Fibroblast of skin of right biceps (primary cell): ENCODE measurements at regions not wholly inside any gene's neighbourhood (a gene's known extent, or its start where the extent isn't known, plus 50 kb on each side); places are given as distances from the start of the nearest gene placed in this dataset.

Source experiments
- DNase-seq: peaks from one replicate; pipeline ENCODE4 v3.0.0-alpha.2; 2013

DNA sequence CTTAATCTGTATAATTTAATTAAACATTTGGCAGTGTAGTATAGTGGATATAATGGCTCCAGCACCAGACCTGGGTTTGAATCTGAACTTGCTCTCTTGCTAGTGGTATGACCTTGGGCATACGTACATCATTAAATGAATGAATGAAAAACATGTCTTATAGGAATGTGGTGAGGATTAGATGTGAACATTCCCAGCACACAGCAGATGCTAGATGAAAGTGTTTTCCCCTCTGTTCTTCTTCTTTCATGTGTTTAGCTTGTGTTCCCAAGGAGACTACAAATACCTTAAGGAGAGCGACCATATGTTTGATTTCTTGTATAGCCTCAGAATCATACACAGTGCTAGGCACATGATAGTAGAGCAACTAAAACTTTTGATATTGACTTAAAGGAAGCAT is 56.5 kb downstream of the CT47B1 start:
- no peak for DNase-seq

DNA sequence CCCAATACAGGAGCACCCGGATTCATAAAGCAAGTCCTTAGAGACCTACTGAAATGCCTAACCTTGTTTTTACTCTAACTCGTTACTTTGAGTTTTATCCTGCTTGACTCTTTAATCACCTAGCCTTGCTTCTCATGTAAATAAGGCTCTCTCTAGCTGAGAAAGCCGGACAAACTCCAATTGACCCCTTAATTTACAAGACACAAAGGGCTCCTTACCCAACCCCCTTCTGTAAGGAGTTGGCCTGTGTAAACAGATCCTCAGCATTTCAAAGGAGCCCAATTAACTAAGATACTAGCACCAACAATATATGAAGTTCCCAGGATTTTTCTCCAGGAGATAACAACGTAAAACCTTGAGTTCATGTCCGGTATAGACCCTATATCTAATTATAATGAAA is 61.7 kb downstream of the CT47B1 start:
- DNase-seq, result no peak

GRCh38 chrX:120801426-120801825 is 74.2 kb downstream of the CT47B1 start:
- DNase-seq, result no peak

DNA sequence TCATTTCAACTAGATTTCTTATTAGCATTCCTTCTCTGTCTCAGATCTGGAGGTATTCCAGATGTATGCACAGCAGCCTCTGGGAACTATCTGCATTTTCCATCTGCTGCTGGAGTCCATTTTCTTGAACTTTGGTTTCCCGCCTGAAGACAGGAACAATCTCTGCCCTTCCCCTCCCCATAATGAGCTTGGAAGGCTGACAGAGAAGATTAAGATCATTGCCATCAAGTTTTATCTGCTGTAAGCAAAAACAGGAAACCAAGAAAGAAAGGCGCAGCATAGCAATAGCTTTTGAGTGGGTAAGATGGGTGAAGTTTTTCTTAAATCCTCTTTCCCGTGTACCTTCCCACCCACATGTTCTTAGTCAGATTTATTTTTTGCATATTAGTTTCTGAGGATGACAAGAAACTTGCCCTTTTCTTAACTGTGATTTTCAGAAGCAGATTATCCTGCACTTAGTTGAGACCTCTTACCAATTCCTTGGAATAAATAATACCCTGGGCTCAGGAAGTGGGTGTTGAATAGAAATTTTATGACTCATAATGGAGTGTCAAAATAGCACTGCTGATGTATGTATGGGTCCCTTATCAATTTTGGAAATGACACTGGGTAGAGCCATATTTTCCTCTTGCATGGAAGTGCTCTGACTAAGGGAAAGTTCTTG is 78.3 kb downstream of the CT47B1 start:
- peak; percentile 28 for DNase-seq

- peak; percentile 52 for DNase-seq
Measured at GRCh38 chrX:120795301-120795700, 80.4 kb downstream of the CT47B1 start.

DNA sequence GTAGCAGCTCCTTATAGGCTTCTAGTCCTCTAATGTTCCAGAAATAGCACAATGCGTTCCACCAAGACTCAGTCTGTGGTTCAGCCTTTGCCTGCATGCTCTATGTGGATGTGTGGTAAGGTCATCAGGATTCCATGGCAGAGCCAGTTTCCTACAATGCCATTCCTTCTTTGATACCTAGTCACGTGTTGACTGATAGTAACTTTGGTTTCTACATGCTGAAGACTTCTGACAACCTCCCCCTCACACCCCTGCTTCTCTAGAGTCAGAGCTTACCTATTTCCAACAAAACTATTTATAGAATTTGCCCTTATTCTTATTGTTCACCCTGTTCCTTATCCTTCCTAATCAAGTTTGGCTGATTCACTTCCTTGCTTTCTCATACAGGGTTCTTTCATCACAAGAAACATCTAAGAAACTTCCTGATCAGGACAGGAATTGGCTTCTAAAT is 81.1 kb downstream of the CT47B1 start:
- peak; percentile 44 for DNase-seq

DNA sequence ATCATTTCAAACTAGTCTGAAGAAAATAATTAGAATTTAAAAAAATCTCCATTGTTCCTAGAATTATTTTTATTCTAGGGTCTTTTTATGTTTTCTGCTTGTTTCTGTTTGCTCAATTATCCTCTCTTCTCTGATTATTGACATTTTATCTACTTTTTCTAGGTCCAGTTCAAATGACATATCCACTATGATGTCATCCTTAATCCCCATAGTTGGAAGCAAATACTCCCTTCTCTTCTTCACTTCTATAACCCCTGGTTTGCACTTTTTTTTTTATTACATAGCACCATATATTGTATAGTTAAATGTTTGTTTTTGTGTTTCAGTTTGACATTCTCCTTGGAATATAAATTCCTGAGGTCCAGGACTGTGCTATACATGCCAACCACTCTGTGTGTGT is 82.6 kb downstream of the CT47B1 start:
- no peak for DNase-seq

GRCh38 chrX:120791013-120791643 is 84.5 kb downstream of the CT47B1 start:
- DNase-seq, result peak; percentile 63

DNA sequence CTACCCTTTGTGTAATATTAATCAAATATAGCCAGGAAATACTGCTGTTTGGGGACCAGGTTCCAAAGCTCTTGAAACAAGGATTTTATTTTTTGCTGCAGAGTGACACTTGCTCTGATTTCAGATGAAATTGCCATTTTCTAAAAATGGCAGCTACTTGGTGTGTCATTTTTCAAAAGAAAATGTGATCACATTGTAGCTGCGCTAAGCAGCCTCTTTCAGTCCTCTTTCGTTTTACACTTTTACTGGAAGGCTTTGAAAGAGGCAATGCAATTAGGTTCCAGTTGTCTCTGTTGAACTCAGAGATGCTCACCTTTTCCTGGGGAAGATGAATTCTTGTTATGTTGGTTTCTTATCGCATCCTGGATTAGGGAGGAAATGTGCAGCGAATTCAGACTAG is 85.1 kb downstream of the CT47B1 start:
- no peak for DNase-seq

- DNase-seq, result peak; percentile 61
Measured at GRCh38 chrX:120790118-120790517, 85.5 kb downstream of the CT47B1 start.

- peak; percentile 70 for DNase-seq
Measured at GRCh38 chrX:120781403-120781802, 94.3 kb downstream of the CT47B1 start.

GRCh38 chrX:120775959-120776358 is 99.7 kb downstream of the CT47B1 start:
- no peak for DNase-seq

DNA sequence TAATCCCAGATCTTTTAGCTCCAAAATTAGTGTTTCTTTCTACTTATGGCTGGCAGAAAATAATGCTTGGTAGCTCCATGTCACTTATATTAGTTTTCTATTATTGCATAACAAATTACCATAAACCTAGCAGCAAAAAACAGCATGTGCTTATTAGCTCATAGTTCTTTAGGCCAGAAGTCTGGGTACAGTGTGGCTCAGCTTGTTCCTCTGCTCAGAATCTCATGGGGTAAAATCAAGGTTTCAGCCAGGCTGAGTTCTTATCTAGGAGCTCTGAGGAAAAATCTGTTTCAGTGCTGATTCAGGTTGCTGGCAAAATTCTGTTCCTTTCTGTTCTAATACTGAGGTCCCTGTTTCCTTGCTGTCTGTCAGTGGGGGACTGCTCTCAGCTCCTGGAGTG is 101.1 kb downstream of the CT47B1 start:
- no peak for DNase-seq

GRCh38 chrX:120773801-120774200 is 101.9 kb downstream of the CT47B1 start:
- no peak for DNase-seq

GRCh38 chrX:120769576-120770341 is 105.9 kb downstream of the CT47B1 start:
- peak; percentile 62 for DNase-seq

GRCh38 chrX:120768681-120769080 is 107.0 kb downstream of the CT47B1 start:
- peak; percentile 57 for DNase-seq

DNA sequence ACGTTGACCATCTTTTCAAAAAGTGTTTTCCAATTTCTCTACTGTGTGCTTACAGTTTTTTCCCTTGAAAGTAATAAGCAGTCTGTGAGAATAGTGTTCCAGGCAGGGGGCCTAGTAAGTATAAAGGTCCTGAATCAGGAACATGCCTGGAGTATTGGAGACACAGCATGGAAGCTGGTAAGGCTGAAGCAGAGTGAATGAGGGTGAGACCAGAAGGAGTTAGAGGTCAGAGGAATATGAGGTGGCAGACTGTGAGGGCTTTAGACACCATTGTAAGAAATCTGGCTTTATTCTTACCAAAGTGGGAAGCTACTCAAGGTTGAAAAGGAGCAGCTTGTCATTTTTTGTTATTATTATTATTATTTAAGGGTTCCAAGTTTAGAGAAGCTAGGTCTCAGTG is 107.4 kb downstream of the CT47B1 start:
- no peak for DNase-seq

- no peak for DNase-seq
Measured at GRCh38 chrX:120763269-120763668, 112.4 kb downstream of the CT47B1 start.

GRCh38 chrX:120761810-120762209 is 113.9 kb downstream of the CT47B1 start:
- DNase-seq, result peak; percentile 71

DNA sequence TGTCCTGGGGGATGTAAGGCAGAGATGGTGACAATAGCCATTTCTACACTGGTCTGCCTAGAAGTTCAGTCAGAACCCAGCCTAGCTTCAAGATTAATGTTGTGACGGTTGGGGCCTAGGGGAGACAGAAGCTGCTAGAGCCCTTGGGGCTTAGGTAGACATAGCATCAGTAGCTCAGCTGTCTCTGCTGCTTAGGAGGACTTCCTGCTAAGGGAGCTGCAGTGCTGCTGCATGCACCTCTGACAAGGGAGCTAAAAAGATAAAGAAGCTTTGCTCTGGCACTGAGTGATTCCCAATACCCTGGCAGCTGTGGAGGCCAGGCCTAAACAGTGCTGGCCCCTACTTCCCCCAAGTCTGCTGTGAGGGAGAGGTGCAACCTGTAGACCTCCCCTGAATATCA is 116.0 kb downstream of the CT47B1 start:
- DNase-seq, result no peak

- DNase-seq, result no peak
Measured at GRCh38 chrX:120755066-120755846, 120.4 kb downstream of the CT47B1 start.

- DNase-seq, result no peak
Measured at GRCh38 chrX:120753413-120754251, 122.0 kb downstream of the CT47B1 start.
